Upper lobe of right lung (tissue), 1 donor: ENCODE measurements at regions not wholly inside any gene's neighbourhood (a gene's known extent, or its start where the extent isn't known, plus 50 kb on each side); places are given as distances from the start of the nearest gene placed in this dataset.

Experiments used
- ATAC-seq: fragments of 200-7000 bp; cut with Tn5 transposase; one replicate; pipeline ENCODE4 v1.9.1; 2020; ENCODE audit warnings: mild to moderate bottlenecking, moderate library complexity
- DNase-seq: peaks from one replicate; pipeline ENCODE4 v3.0.0-alpha.2; 2020
- H3K27ac ChIP-seq: fragments of 200-600 bp; one replicate; pipeline ENCODE4 v1.8.0; 2022
- H3K27me3 ChIP-seq: fragments of 200-600 bp; one replicate; pipeline ENCODE4 v1.8.0; 2022; ENCODE audit warnings: mild to moderate bottlenecking
- H3K36me3 ChIP-seq: fragments of 200-600 bp; one replicate; pipeline ENCODE4 v1.8.0; 2022
- H3K4me1 ChIP-seq: fragments of 200-600 bp; one replicate; pipeline ENCODE4 v1.8.0; 2022
- H3K4me3 ChIP-seq: fragments of 200-600 bp; one replicate; pipeline ENCODE4 v1.8.0; 2022; ENCODE audit warnings: mild to moderate bottlenecking
- H3K9me3 ChIP-seq: fragments of 200-600 bp; one replicate; pipeline ENCODE4 v1.8.0; 2022
- intact Hi-C: fragments of 100-400 bp; cut with DNase I; formaldehyde crosslinking; loops from one replicate; pipeline ENCODE4 v1.11.0; 2022
- TF ChIP-seq, protein P1 (sequence below): fragments of 200-600 bp; IDR thresholded peaks from one replicate; pipeline ENCODE4 v1.8.0; 2022; ENCODE audit warnings: antibody characterized with exemption
- donor health status: DM: no; HTN: yes; CAD: no; lungs with severe emphysema.

- TF ChIP-seq, protein P1, sequence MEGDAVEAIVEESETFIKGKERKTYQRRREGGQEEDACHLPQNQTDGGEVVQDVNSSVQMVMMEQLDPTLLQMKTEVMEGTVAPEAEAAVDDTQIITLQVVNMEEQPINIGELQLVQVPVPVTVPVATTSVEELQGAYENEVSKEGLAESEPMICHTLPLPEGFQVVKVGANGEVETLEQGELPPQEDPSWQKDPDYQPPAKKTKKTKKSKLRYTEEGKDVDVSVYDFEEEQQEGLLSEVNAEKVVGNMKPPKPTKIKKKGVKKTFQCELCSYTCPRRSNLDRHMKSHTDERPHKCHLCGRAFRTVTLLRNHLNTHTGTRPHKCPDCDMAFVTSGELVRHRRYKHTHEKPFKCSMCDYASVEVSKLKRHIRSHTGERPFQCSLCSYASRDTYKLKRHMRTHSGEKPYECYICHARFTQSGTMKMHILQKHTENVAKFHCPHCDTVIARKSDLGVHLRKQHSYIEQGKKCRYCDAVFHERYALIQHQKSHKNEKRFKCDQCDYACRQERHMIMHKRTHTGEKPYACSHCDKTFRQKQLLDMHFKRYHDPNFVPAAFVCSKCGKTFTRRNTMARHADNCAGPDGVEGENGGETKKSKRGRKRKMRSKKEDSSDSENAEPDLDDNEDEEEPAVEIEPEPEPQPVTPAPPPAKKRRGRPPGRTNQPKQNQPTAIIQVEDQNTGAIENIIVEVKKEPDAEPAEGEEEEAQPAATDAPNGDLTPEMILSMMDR: no peak
- intact Hi-C loops: no loop called here
- Histone ChIP-seq H3K4me3 (no peak overlapping the region), H3K9me3 (no peaks in the 10 kb centered on the region), H3K4me1 (no peaks in the 10 kb centered on the region), H3K27me3 (no peaks in the 10 kb centered on the region), H3K36me3 (no peaks in the 10 kb centered on the region), H3K27ac (no peak overlapping the region)
- no peak for ATAC-seq
- DNase-seq: no peak
Observed at GRCh38 chr2:118599141-118599540, 248.3 kb downstream of the EN1 start.

DNA sequence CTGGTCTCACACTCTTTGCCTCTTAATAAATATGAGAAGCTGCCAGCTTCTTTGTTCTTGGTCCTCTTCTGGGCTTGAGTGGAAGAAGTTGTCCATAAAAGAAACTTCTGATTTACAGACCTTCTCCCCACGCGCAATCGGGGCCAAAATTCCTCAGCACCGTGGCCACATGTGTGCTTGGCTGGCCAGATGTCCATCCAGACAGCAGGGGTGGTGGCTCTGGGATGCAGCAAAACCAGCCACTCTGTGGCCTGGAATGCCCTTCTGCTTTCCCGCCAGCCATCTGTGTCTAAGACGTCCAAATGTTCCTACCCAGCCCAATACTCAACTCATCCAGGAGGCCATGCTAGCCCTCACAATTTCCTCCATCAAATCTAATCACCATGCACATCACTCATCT lies 250.8 kb downstream of the EN1 start:
- Histone ChIP-seq H3K27me3 (no peaks in the 10 kb centered on the region), H3K4me1 (no peaks in the 10 kb centered on the region), H3K27ac (no peak overlapping the region), H3K36me3 (no peaks in the 10 kb centered on the region), H3K9me3 (no peaks in the 10 kb centered on the region), H3K4me3 (no peak overlapping the region)
- ATAC-seq (no peak), DNase-seq (no peak)
- intact Hi-C loops: no loop called here
- TF ChIP-seq, protein P1: no peak

DNA sequence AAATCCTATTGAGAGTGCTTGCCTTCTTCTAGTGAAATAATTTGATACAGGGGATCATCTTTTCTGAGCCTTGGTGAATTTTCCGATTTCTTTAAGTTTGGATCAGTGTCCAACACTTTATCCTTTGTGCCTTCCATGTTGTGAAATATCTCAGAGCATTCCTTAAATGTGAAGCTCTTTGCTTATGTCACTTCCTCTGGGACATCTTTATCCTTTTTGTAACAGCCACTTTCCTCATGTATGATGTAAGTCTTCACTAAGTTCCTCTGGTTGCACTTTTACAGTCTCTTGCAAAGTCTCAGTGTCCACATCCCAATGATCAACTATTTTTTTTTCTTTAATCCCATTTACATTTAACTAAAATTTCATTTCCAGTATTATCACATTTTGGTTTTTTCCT lies 254.2 kb downstream of the EN1 start:
- Histone ChIP-seq H3K4me3 (no peak overlapping the region), H3K27me3 (no peaks in the 10 kb centered on the region), H3K9me3 (no peaks in the 10 kb centered on the region), H3K4me1 (no peaks in the 10 kb centered on the region), H3K27ac (no peak overlapping the region), H3K36me3 (no peaks in the 10 kb centered on the region)
- TF ChIP-seq, protein P1: no peak
- DNase-seq (no peak), ATAC-seq (no peak)
- intact Hi-C loops: no loop called here

DNA sequence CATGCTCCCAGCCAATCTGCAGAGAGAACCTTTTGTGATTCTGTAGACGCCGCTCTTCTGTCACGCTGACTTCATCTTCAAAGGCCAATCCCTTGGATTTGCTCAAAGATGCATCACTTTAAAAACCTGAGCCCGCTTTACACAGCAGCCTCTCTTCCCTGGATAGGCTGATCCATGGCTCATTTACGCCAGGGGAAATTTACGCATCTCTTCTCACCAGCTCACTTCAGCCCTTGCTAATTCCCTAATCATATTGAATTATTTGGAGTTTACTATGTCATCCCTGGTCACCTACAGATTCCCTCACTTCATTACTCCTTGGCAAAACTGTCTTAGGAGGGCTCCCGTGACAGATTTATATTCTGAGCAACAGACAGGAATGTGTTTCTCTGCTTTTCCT lies 256.2 kb downstream of the EN1 start:
- Histone ChIP-seq H3K4me3 (no peak overlapping the region), H3K4me1 (no peaks in the 10 kb centered on the region), H3K9me3 (no peaks in the 10 kb centered on the region), H3K36me3 (no peaks in the 10 kb centered on the region), H3K27me3 (no peaks in the 10 kb centered on the region), H3K27ac (no peak overlapping the region)
- ATAC-seq (no peak), DNase-seq (no peak)
- intact Hi-C loops: no loop called here
- TF ChIP-seq, protein P1: no peak

DNA sequence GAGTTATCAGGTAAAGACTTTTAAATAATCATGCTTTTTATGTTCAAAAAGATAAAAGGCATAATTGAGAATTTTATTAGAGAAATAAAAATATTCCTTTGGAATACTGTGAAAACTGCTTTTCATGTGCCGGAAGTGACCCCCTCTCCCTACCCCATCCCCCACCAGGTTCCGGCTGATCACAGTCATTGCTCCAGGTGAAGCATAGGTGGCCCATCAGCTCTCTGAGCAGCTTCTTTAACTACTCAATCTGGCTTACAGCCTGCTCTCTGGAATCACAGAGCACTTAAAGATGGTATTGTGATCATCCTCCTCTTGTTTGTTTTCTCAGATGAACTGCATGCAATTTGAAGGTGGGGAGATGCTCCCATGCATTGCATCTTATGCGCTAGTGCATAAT lies 257.7 kb downstream of the EN1 start:
- TF ChIP-seq, protein P1: no peak

GRCh38 chr2:118588850-118589249 lies 258.6 kb downstream of the EN1 start:
- no peaks in the 10 kb centered on the region for H3K27me3 ChIP-seq
- no peak for ATAC-seq
- no peaks in the 10 kb centered on the region for H3K4me1 ChIP-seq
- TF ChIP-seq, protein P1: no peak
- no peaks in the 10 kb centered on the region for H3K9me3 ChIP-seq
- intact Hi-C loops: no loop called here
- no peak for DNase-seq
- H3K27ac ChIP-seq: no peak overlapping the region
- no peak overlapping the region for H3K4me3 ChIP-seq
- no peaks in the 10 kb centered on the region for H3K36me3 ChIP-seq

More for the DNA sequence above, 257.7 kb downstream of the EN1 start:
- intact Hi-C loops: no loop called here
- H3K27ac ChIP-seq: no peak overlapping the region
- no peaks in the 10 kb centered on the region for H3K9me3 ChIP-seq
- no peaks in the 10 kb centered on the region for H3K27me3 ChIP-seq
- H3K4me3 ChIP-seq: no peak overlapping the region
- no peaks in the 10 kb centered on the region for H3K36me3 ChIP-seq
- no peaks in the 10 kb centered on the region for H3K4me1 ChIP-seq
- no peak for DNase-seq
- ATAC-seq: no peak
